HFF-Myc (cell line): ENCODE measurements at regions not wholly inside any gene's neighbourhood (a gene's known extent, or its start where the extent isn't known, plus 50 kb on each side); places are given as distances from the start of the nearest gene placed in this dataset.

Experiments used
- DNase-seq: peaks from one replicate; pipeline ENCODE4 v3.0.0-alpha.2; 2011; ENCODE audit warnings: low read depth; ENCODE audit errors: extremely low read depth
- H3K4me3 ChIP-seq: replicated peaks from 2 replicates; pipeline ENCODE4 v1.5.1; 2011; ENCODE audit warnings: low read depth, mild to moderate bottlenecking, control low read depth, low read length
- TF ChIP-seq, protein P1 (sequence below): IDR thresholded peaks from 2 replicates; pipeline ENCODE4 v1.5.1; 2012; ENCODE audit warnings: mild to moderate bottlenecking, low read depth, low read length, control low read depth; ENCODE audit errors: missing control alignments

DNA sequence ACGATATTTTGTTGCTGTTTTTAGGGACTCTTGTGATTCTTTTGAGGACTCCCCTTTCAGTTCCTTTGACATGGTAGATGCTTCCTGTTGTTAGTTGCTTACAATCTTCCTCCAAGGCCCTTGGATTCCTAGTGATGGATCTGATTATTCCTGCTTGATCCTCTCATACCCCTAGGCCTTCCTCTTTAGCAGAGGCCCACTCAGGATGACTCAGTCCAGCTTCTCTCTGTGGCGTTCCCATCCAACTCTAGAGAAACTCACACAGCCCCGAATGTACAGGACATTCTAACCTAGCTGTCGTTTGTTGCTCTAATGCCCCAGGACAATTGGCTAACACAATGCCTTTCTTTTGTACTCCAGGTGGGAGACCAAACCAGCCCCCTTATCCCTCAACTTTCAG, 191.4 kb downstream of the POSTN start:
- DNase-seq: no peak
- TF ChIP-seq, protein P1, sequence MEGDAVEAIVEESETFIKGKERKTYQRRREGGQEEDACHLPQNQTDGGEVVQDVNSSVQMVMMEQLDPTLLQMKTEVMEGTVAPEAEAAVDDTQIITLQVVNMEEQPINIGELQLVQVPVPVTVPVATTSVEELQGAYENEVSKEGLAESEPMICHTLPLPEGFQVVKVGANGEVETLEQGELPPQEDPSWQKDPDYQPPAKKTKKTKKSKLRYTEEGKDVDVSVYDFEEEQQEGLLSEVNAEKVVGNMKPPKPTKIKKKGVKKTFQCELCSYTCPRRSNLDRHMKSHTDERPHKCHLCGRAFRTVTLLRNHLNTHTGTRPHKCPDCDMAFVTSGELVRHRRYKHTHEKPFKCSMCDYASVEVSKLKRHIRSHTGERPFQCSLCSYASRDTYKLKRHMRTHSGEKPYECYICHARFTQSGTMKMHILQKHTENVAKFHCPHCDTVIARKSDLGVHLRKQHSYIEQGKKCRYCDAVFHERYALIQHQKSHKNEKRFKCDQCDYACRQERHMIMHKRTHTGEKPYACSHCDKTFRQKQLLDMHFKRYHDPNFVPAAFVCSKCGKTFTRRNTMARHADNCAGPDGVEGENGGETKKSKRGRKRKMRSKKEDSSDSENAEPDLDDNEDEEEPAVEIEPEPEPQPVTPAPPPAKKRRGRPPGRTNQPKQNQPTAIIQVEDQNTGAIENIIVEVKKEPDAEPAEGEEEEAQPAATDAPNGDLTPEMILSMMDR: no peak
- no peak overlapping the region for H3K4me3 ChIP-seq

DNA sequence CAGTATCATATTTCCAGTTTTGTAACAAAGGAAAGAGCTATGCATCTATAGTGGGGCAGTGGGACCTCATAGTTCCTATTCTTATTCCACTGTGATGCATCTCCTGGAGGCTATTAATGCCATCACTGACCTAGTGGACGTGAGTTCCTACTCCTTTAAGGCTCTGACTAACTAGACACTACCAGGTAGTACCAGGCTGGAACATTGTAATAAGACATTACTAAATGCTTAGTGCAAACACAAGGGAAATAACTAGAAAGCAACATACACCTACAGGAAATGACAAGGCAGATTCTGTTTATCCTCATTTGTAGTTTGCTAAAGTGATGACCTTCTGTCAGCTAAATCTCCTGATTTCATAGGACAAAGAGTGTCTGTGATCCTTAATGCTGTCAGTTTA, 192.5 kb downstream of the POSTN start:
- DNase-seq: no peak
- TF ChIP-seq, protein P1: no peak
- H3K4me3 ChIP-seq: no peak overlapping the region

DNA sequence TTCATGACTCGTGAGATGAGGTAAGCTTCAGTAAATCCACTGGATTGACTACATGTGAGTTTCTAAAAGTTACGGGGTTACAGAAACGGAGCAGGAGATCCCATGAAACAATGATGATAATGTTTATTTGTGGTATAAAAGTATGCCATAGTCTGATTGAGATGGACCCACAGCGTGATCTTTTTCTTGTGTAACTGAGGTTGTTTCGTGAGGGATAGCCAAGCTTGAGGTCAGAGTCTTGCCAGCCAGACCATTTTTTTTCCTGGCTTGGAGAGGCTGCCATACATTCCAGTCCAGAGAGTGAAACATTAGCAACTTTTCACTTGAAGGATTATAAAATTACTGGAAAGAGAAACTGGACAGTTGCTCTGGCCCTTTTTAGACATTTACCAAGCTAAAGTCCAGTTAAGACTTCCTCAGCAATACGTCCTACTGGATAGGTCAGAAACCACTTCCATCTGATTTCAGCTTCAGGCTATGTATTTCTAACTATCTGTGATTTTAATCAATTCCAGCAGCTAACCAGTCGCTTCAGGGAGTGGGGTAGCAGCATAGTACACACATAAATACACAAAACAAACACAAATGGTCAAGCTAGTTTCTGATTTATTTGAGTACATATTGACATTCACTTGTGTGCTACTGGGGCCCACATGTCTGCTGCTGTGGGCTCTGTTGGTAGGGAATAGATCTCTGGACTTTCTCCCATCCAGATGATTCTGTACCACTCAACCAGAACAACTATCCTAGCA, 194.6 kb downstream of the POSTN start:
- no peak overlapping the region for H3K4me3 ChIP-seq
- TF ChIP-seq, protein P1: no peak
- no peak for DNase-seq

DNA sequence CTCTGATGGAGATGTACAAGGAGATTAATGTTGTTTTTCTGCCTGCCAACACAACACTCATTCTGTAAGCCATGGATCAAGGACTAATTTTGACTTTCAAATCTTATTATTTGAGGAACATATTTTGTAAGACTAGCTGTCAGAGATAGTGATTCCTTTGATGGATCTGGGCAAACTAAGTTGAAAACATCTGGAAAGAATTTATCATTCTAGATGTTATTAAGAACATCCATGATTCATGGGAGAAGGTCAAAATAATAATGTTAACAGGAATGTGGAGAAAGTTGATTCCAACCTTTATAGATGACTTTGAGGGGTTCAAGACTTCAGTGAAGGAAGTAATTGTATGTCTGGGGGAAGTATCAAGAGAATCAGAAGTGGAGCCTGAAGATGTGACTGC, 196.8 kb downstream of the POSTN start:
- TF ChIP-seq, protein P1: no peak
- no peak for DNase-seq
- no peak overlapping the region for H3K4me3 ChIP-seq

DNA sequence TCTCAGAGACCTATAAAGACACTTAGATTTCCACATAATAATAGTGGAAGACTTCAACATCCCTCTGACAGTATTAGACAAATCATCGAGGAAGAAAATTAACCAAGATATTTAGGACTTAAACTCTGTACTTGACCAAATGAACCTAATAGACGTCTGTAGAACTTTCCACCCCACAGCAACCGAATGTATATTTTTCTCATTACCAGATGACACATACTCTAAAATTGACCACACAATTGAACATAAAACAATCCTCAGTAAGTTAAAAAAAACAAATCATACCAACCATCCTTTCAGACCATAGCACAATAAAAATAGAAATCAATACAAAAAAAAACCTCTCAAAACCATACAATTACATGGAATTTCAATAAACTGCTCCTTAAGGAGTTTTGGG, 201.0 kb downstream of the POSTN start:
- no peak for DNase-seq
- TF ChIP-seq, protein P1: no peak
- no peak overlapping the region for H3K4me3 ChIP-seq

DNA sequence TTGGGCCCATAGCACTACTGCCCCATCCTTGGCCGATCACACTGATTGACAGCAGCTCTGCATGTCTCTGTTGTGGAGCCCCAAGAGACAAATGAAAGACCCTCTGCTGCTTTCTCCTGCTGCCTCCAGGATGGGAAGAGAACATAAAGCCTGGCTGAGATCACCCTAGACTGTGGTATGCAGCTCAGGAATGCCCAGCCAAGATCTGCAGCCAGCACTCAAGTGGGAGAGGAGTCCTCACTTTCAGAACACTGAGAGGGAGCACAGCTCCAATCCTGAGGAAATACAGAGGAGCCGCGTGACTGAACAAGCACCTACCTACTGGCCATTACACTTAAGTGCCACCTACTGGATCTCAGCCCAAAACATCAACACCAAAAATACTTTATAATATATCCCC, 203.0 kb downstream of the POSTN start:
- H3K4me3 ChIP-seq: no peak overlapping the region
- TF ChIP-seq, protein P1: no peak
- DNase-seq: no peak

DNA sequence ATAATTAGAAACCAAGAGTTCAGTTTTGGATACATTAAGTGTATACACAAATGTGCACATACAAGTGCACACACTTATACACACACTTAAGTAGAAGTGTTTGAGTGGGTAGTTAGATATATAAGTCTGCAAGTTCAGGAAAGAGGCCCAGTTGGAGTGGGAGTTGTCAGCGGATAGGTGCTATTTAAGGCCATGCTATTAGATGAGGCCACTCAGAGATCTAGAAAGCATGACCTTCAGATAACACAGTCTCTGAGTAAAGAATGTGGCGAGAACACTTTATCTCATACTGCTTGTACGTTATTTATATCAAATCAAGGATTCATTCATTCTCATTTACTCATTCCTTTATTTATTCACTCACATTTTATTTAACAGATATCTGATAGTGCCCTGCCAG, 206.2 kb downstream of the POSTN start:
- TF ChIP-seq, protein P1: no peak
- no peak overlapping the region for H3K4me3 ChIP-seq
- no peak for DNase-seq
